Tongue (tissue), 1 donor: ENCODE measurements at regions not wholly inside any gene's neighbourhood (a gene's known extent, or its start where the extent isn't known, plus 50 kb on each side); places are given as distances from the start of the nearest gene placed in this dataset.
"Not testable (repeated sequence)": the region's sequence is repeated elsewhere in the genome, so short reads cannot be mapped to it uniquely, and the experiment has no call there.

Experiments
- DNase-seq: peaks from one replicate; pipeline ENCODE4 v3.0.0-alpha.2; 2015

GRCh38 chr13:72657379-72657778 lies 70.0 kb downstream of the MZT1 start:
- no peak for DNase-seq

DNA sequence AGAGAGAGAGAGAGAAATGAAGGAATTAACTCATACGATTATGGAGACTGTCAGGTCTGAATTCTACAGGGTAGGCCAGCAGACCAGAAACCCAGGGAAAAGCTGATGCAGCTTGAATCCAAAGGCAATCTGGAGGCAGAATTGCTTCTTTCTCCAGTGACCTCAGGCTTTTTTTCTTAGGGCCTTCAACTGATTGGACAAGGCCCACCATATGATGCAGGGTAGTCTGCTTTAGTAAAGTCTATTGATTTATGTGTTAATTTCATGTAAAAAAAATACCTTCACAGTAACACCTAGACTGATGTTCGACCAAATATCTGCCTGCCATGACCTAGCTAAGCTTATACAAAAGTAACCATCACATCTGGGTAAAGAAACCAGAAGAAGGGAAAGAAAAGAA lies 71.1 kb downstream of the MZT1 start:
- no peak for DNase-seq

- DNase-seq: peak; percentile 25
These were observed 73.9 kb downstream of the MZT1 start for GRCh38 chr13:72653506-72653905.

DNA sequence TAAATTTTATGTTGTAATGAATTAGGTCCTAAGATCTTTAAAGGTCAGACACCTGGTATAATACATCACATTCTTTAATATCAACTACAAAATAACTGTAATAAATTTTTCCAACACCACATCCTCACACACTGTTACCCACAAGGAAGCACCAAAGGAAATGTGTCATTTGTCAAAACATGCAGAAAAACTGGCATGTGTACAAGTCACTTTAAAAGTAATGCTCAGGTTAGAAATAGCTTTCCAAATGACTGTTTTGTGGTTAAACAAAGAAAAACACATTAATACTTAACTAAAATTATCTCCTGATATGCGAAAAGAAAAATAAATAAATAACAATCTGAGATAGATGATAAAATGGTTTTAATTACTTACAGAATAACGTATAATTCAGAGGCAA lies 74.7 kb downstream of the MZT1 start:
- DNase-seq: no peak

GRCh38 chr13:72651144-72651543 lies 76.3 kb downstream of the MZT1 start:
- DNase-seq: no peak

- DNase-seq: no peak
These were observed 77.3 kb downstream of the MZT1 start for GRCh38 chr13:72650051-72650700.

DNA sequence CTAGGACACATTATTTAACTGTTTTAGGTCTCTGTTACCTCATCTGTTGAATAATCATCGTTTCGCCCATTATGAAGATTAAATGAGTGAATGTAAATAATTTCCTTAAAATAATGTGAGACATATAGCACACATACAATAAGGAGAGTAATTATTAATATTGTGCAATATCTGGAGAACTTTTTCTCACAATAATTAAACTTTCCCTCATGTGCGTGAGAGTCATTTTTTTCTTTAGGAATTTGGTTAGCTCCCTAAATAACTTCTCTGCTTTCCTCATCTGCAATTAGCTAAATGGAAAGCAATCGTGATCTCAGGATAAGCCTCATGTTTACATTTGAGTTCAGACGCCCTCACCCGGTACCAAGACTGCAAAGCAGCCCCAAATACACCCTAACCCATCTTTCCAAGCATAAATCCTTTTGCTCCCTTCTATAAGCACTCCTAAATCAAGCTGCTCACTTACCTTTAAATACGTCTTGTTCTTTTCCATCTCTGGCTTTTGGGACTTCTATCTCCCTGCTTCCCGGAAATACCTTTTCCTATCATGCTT lies 78.8 kb downstream of the MZT1 start:
- DNase-seq: peak; percentile 10

DNA sequence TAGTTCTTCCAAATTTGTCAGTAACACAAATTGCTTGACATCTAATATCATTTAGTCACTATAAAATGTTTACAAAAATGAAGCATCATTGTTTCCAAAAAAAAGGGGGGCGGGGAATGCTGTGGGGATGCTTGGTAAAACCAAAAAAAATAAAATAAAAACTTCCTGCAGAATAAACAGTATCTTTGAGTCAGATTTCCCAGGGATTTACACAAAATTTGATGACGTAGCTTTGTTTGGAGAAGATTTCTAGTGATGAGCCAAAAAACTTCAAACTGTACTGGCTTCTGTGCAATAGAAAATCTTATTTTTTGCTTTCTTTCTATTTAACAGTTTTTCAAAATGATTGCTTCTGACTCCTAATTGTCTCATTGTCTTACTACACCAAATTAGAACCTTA lies 80.0 kb downstream of the MZT1 start:
- DNase-seq: no peak

DNA sequence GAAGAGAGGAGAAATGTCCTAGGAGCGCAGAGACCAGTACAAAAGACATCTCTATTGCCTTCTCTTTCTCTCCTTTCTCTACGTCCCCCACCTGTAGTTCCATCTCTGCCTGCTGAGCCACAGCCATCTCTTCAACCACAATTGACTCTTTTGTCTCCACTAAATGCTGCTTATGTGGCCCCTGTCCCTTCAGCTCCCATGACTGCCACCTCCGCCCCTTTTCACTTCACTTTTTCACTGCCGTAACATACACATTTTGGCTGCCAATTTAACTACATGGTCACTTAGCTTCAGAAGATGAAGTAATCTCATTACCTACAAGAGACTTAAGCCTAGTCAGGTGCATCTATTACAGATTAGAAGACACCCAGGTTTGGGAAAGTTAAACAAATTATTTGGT lies 81.9 kb downstream of the MZT1 start:
- DNase-seq: no peak

- peak; percentile 32 for DNase-seq
These were observed 84.0 kb downstream of the MZT1 start for GRCh38 chr13:72643311-72643989.

GRCh38 chr13:72639377-72639776 lies 88.1 kb downstream of the MZT1 start:
- DNase-seq: no peak

DNA sequence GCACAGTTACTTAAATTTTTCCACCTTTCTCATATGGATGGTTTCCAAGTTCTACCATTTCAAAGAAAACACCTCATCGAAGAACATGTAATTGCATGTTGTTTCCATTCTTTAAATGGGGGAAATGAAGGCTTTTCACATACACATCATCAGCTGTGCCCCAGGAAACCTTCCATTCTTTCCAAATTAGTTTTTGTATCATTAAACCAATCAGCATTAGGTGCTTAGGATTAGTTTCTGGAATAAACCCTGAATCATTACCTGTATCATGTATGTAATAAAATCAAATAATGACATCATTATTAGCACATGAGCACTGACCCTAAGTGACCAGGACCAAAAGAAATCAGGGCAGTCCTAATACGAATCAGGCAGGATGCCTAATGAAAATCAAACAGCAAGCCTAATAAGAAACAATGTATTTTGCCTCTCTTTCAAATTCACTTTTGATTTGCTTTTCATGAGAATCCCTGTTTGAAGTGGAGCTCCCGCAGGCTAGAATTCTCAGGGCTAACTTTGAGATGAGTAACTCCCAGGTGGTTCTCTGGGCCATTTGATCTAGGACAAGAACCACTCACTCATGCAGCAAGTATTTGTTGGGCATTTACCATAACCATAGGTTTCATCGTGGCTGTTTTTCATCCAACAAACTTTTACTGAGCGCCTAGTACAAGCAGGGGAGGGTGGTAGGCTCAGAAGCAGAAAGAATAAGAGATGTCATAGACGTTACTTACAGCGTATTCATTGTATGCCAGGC lies 89.2 kb downstream of the MZT1 start:
- no peak for DNase-seq

- no peak for DNase-seq
These were observed 89.9 kb downstream of the MZT1 start for GRCh38 chr13:72637561-72637960.

DNA sequence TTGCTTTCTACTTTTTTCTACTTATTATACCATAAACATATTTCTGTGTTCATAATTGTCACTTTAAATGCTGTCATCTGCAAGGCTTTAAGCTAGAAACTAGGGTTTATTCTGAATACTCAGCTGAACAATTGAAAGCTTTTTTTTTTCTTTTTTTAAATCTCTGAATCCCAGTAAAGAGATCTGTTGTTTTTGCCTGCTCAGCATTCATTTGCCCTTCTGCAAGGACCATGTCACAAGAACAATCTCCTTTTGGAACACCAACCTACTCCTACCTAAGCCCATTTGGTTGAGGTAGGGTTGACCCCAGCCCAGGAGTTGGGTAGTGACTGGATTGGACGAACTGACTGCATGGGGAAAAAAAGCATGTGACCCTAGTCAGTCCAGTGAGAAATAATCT lies 92.6 kb downstream of the MZT1 start:
- no peak for DNase-seq

DNA sequence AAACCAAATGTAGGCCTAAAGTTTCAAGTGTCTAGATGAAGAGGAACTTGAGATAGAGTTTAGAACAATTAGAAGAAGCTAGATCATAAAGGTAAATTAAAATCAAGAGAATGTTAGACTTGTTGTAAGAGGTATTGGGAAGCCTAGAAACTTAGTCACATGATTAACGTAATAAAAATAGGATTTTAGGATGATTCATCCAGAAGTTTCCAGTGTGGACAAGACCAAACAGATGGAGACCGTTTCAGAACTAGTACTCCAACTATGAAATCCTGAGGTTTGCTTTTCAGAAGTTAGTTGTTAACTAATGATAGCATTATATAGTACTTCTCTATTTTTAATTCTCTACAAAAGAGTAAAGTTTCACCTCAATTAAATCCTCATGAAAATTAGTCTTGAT lies 104.9 kb downstream of the MZT1 start:
- DNase-seq: no peak

DNA sequence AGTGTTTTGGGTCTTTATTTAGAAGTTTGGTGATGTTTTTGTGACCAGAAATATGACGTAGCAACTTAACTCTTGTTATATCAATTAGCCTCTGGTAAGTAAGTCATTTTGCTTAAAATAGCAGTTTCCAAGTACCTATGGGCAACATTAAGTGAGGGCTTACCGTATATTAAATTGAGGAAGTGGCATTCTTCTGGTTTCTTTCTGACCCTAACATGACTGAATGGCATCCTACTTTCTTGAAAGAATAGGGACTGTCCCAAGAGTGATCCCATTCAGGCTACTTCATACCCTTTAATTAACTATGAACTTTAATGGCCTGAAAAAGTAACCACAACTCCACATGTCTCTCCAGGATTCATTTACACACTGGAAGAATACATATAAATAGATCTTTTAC lies 106.6 kb downstream of the MZT1 start:
- DNase-seq: no peak

DNA sequence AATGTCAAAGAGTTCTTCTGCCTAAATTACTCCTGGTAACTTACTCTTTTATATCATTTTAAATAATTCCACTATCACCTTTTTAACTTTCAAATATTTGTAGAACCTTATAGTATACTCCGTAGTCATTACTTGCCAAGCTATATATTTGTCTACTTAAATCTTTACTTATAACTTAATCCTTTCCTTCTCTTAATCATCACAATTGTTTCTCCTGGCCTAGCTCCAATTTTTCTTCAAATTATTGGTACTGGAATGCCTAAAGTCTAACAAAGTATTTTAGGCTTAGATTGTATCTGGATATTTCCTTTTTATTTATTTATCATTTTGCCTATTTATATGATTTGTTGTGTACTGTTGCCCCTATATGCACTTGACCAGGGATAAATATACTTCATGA lies 109.5 kb downstream of the MZT1 start:
- no peak for DNase-seq

DNA sequence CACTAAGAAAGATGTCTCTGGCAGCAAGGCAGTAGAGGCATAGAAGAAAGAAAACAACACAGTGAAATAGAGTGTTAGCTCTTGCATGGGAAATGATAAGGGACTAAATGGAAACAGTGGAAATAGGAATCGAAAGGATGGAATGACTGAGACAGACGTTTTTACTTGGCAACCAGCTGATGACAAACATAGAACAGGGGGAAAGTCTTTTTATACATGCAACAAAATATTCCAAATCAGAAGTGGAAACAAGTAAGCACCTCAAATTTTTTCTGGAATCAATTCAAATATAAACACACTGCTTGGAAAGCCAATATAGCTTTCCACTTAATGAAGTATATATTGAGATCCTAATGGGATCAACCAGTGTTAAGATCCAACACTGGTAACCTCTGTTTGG lies 110.2 kb downstream of the MZT1 start:
- DNase-seq: no peak

- DNase-seq: not testable (repeated sequence)
These were observed 117.1 kb downstream of the MZT1 start for GRCh38 chr13:72610251-72610891.

DNA sequence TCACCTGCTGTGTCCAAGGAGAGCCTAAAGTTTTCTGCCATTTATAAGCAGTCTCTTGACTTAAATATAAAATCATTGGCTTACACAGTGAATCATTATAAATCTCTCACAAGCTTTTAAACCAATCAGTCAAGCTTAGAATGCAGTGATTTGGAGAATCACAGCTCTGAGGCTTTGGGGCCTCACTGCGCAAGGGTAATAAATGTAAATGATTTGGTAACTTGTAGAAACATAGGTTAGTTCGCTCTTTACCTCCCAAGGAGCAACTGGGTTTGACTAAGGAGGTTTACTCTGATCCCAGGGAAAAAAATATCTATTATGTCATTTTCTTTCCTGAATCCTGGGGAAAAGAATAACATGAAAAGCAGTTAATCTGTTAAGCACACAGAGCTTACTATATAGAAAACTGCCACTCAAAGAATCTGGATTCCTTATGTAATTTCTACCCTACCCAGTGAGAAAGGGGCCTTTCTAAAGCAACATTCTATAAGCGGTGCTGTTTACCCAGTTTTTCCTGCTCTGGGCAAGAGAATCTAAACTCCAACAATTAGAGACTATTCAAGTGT lies 128.2 kb downstream of the MZT1 start:
- DNase-seq: peak; percentile 17

GRCh38 chr13:72590091-72590740 lies 137.2 kb downstream of the MZT1 start:
- no peak for DNase-seq

- DNase-seq: no peak
These were observed 140.9 kb downstream of the MZT1 start for GRCh38 chr13:72586518-72586917.
